Adrenal gland (tissue), 5 donors: ENCODE measurements at regions not wholly inside any gene's neighbourhood (a gene's known extent, or its start where the extent isn't known, plus 50 kb on each side); places are given as distances from the start of the nearest gene placed in this dataset.

Source experiments
- POLR2A ChIP-seq, 2 donors: fragments of 450-650 bp; IDR thresholded peaks; one replicate each; pipeline ENCODE4 v1.6.1; 2017; ENCODE audit warnings: antibody characterized with exemption in 2 of 2, mild to moderate bottlenecking in 2 of 2, moderate library complexity in 1 of 2
- TF ChIP-seq, protein P1 (sequence below), 6 experiments: fragments of 450-650 bp in 4 of 6; fragments of 200-600 bp in 2 of 6; sonication (generic) in 1 of 6; IDR thresholded peaks; 1 replicate in 5 of 6; 2 replicates in 1 of 6; pipeline versions ENCODE4 v1.5.1 to v1.8.0; 2016 to 2021; ENCODE audit warnings: antibody characterized with exemption in 6 of 6, mild to moderate bottlenecking in 2 of 6, moderate library complexity in 1 of 6
- donor health status: DM: no; HTN: no; CAD: no.

- TF ChIP-seq, protein P1, sequence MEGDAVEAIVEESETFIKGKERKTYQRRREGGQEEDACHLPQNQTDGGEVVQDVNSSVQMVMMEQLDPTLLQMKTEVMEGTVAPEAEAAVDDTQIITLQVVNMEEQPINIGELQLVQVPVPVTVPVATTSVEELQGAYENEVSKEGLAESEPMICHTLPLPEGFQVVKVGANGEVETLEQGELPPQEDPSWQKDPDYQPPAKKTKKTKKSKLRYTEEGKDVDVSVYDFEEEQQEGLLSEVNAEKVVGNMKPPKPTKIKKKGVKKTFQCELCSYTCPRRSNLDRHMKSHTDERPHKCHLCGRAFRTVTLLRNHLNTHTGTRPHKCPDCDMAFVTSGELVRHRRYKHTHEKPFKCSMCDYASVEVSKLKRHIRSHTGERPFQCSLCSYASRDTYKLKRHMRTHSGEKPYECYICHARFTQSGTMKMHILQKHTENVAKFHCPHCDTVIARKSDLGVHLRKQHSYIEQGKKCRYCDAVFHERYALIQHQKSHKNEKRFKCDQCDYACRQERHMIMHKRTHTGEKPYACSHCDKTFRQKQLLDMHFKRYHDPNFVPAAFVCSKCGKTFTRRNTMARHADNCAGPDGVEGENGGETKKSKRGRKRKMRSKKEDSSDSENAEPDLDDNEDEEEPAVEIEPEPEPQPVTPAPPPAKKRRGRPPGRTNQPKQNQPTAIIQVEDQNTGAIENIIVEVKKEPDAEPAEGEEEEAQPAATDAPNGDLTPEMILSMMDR (IDR thresholded peaks at IDR 0.05) = no peak
- TF ChIP-seq POLR2A (IDR thresholded peaks at IDR 0.05) = no peak
Observed at GRCh38 chr6:40933864-40934263, 105.2 kb downstream of the UNC5CL start.
